WTC11 (cell line): ENCODE measurements at regions not wholly inside any gene's neighbourhood (a gene's known extent, or its start where the extent isn't known, plus 50 kb on each side); places are given as distances from the start of the nearest gene placed in this dataset.

Experiments
- CBFB ChIP-seq: sonication (generic); formaldehyde crosslinking; IDR thresholded peaks from 2 replicates; pipeline ENCODE4 v1.8.1; 2022; ENCODE audit warnings: mild to moderate bottlenecking, low read depth, missing genetic modification reagents
- CTCF ChIP-seq: fragments of 200-600 bp; IDR thresholded peaks from 2 replicates; pipeline ENCODE4 v1.8.0; 2022; ENCODE audit warnings: antibody characterized with exemption
- ESRRA ChIP-seq: sonication (generic); formaldehyde crosslinking; IDR thresholded peaks from 2 replicates; pipeline ENCODE4 v1.8.1; 2022; ENCODE audit warnings: mild to moderate bottlenecking, missing genetic modification reagents, borderline replicate concordance
- FOXK1 ChIP-seq: sonication (generic); formaldehyde crosslinking; IDR thresholded peaks from 2 replicates; pipeline ENCODE4 v1.8.0; 2022; ENCODE audit warnings: mild to moderate bottlenecking, moderate library complexity, missing genetic modification reagents
- GTF2I ChIP-seq: fragments of 250-450 bp; sonication (Bioruptor Pico); conservative IDR thresholded peaks from 2 replicates; pipeline ENCODE4 v1.4.0; 2021; ENCODE audit warnings: mild to moderate bottlenecking
- NR2C2 ChIP-seq: sonication (generic); formaldehyde crosslinking; IDR thresholded peaks from 2 replicates; pipeline ENCODE4 v1.8.0; 2022; ENCODE audit warnings: mild to moderate bottlenecking, missing genetic modification reagents
- NR3C1 ChIP-seq: sonication (generic); formaldehyde crosslinking; conservative IDR thresholded peaks from 2 replicates; pipeline ENCODE4 v1.8.1; 2023; ENCODE audit warnings: low read depth, mild to moderate bottlenecking, missing genetic modification reagents
- PRRX2 ChIP-seq: fragments of 250-450 bp; sonication (Bioruptor Pico); IDR thresholded peaks from 2 replicates; pipeline ENCODE4 v1.8.0; 2021; ENCODE audit warnings: mild to moderate bottlenecking
- RELA ChIP-seq: sonication (generic); formaldehyde crosslinking; IDR thresholded peaks from 2 replicates; pipeline ENCODE4 v1.8.1; 2022; ENCODE audit warnings: missing genetic modification reagents, mild to moderate bottlenecking, borderline replicate concordance
- ZNF281 ChIP-seq: sonication (generic); formaldehyde crosslinking; IDR thresholded peaks from 2 replicates; pipeline ENCODE4 v1.8.0; 2023; ENCODE audit warnings: mild to moderate bottlenecking, missing genetic modification reagents
- ZNF416 ChIP-seq: fragments of 250-450 bp; sonication (Bioruptor Pico); IDR thresholded peaks from 2 replicates; pipeline ENCODE4 v1.9.0; 2021; ENCODE audit warnings: mild to moderate bottlenecking, inconsistent platforms
- ZNF423 ChIP-seq: fragments of 250-450 bp; sonication (Bioruptor Pico); IDR thresholded peaks from 2 replicates; pipeline ENCODE4 v2.1.2; 2022; ENCODE audit warnings: mild to moderate bottlenecking, moderate library complexity

GRCh38 chr9:86756576-86757381 is 190.5 kb downstream of the GAS1 start:
- no peak for TF ChIP-seq NR3C1 (CRISPR knock-in tag)
- no peak for TF ChIP-seq CBFB (CRISPR knock-in tag)
- no peak for TF ChIP-seq CTCF
- TF ChIP-seq ZNF416, result no peak
- no peak for TF ChIP-seq GTF2I (CRISPR knock-in tag)
- TF ChIP-seq NR2C2 (CRISPR knock-in tag), result no peak
- TF ChIP-seq ZNF423 (CRISPR knock-in tag), result no peak
- TF ChIP-seq ESRRA (CRISPR knock-in tag), result no peak
- TF ChIP-seq PRRX2 (CRISPR knock-in tag), result no peak
- TF ChIP-seq FOXK1 (CRISPR knock-in tag), result no peak
- TF ChIP-seq RELA, result no peak
- no peak for TF ChIP-seq ZNF281 (CRISPR knock-in tag)
